Activated T-cell treated with anti-CD3 and anti-CD28 coated beads, Interleukin-2, amount 50 U/mL, for 72 hours (primary cell): ENCODE measurements at regions not wholly inside any gene's neighbourhood (a gene's known extent, or its start where the extent isn't known, plus 50 kb on each side); places are given as distances from the start of the nearest gene placed in this dataset.

ENCODE experiments used
- ATAC-seq, 2 donors: fragments of 150-1000 bp; cut with Tn5 transposase; replicated peaks in 1 of 2; 2 replicates each; pipeline ENCODE4 v1.10.0; 2021; ENCODE audit warnings: moderate library complexity in 2 of 2, mild to moderate bottlenecking in 1 of 2
- DNase-seq, 2 donors: peaks; one replicate each; pipeline ENCODE4 v3.0.0; 2021 to 2022; ENCODE audit warnings: mixed read lengths in 1 of 2
- H3K27ac Mint-ChIP-seq: one replicate; pipeline ENCODE4 v1.8.0; 2022; ENCODE audit warnings: mild to moderate bottlenecking, moderate library complexity, mixed read lengths
- H3K27me3 Mint-ChIP-seq: one replicate; pipeline ENCODE4 v1.8.0; 2022; ENCODE audit warnings: low read depth, mixed read lengths
- H3K36me3 Mint-ChIP-seq, 2 donors: one replicate each; pipeline ENCODE4 v1.8.0; 2022; ENCODE audit warnings: mixed read lengths in 2 of 2, mild to moderate bottlenecking in 1 of 2; ENCODE audit not compliant: insufficient read depth in 2 of 2
- H3K4me1 Mint-ChIP-seq: one replicate; pipeline ENCODE4 v1.8.0; 2022; ENCODE audit warnings: low read depth, mixed read lengths
- H3K4me3 Mint-ChIP-seq, 2 donors: one replicate each; pipeline ENCODE4 v1.8.0; 2022; ENCODE audit warnings: mild to moderate bottlenecking in 2 of 2, mixed read lengths in 2 of 2, moderate library complexity in 2 of 2
- H3K9me3 Mint-ChIP-seq, 2 donors: one replicate each; pipeline ENCODE4 v1.8.0; 2022; ENCODE audit warnings: mixed read lengths in 2 of 2

- peaks cover 0 to 8% of the 10 kb centered on the region in 2 donors for H3K36me3 Mint-ChIP-seq
- H3K9me3 Mint-ChIP-seq: peaks cover 0 to 2% of the 10 kb centered on the region in 2 donors
- DNase-seq: no peak
- no peak for ATAC-seq
- H3K27me3 Mint-ChIP-seq: no peaks in the 10 kb centered on the region
- H3K27ac Mint-ChIP-seq: no peak overlapping the region
- peaks cover 41% of the 10 kb centered on the region for H3K4me1 Mint-ChIP-seq
- H3K4me3 Mint-ChIP-seq: no peak overlapping the region
Measured at GRCh38 chr21:34204481-34205439, 131.4 kb downstream of the MRPS6 start.

- Mint-ChIP-seq H3K9me3 (peaks cover 4 to 5% of the 10 kb centered on the region in 2 donors), H3K27me3 (no peaks in the 10 kb centered on the region)
- peak in 1 of 2 donors; percentile 30 for ATAC-seq
Measured at GRCh38 chr21:34205811-34206571, 132.6 kb downstream of the MRPS6 start.

GRCh38 chr21:34213959-34214358 is 140.6 kb downstream of the MRPS6 start:
- H3K4me1 Mint-ChIP-seq: no peaks in the 10 kb centered on the region
- H3K9me3 Mint-ChIP-seq: peaks cover 11 to 13% of the 10 kb centered on the region in 2 donors
- no peaks in the 10 kb centered on the region for H3K27me3 Mint-ChIP-seq
- no peak overlapping the region for H3K27ac Mint-ChIP-seq
- H3K36me3 Mint-ChIP-seq: peaks cover 11 to 23% of the 10 kb centered on the region in 2 donors
- ATAC-seq (no peak), DNase-seq (no peak)
- H3K4me3 Mint-ChIP-seq: no peak overlapping the region

More at GRCh38 chr21:34205811-34206571, 132.6 kb downstream of the MRPS6 start:
- Mint-ChIP-seq H3K4me3 (no peak overlapping the region), H3K27ac (no peak overlapping the region), H3K36me3 (peaks cover 3 to 13% of the 10 kb centered on the region in 2 donors), H3K4me1 (peaks cover 28% of the 10 kb centered on the region)
- no peak for DNase-seq

GRCh38 chr21:34215501-34215900 is 142.1 kb downstream of the MRPS6 start:
- H3K36me3 Mint-ChIP-seq: peaks cover 8 to 11% of the 10 kb centered on the region in 2 donors
- no peak overlapping the region for H3K27ac Mint-ChIP-seq
- no peak overlapping the region for H3K4me3 Mint-ChIP-seq
- ATAC-seq: no peak
- no peak for DNase-seq
- H3K9me3 Mint-ChIP-seq: peaks cover 8% of the 10 kb centered on the region in 2 donors
- H3K4me1 Mint-ChIP-seq: no peaks in the 10 kb centered on the region
- no peaks in the 10 kb centered on the region for H3K27me3 Mint-ChIP-seq

GRCh38 chr21:34215911-34216717 is 142.7 kb downstream of the MRPS6 start:
- Mint-ChIP-seq H3K4me3 (no peak overlapping the region), H3K9me3 (peaks cover 7% of the 10 kb centered on the region in 2 donors), H3K27me3 (no peaks in the 10 kb centered on the region), H3K4me1 (no peaks in the 10 kb centered on the region), H3K27ac (no peak overlapping the region), H3K36me3 (peaks cover 7 to 11% of the 10 kb centered on the region in 2 donors)
- DNase-seq: no peak
- ATAC-seq: no peak

GRCh38 chr21:34216718-34217032 is 143.3 kb downstream of the MRPS6 start:
- no peak for DNase-seq
- ATAC-seq: no peak
- Mint-ChIP-seq H3K9me3 (peaks cover 5 to 7% of the 10 kb centered on the region in 2 donors), H3K4me3 (no peak overlapping the region), H3K4me1 (no peaks in the 10 kb centered on the region), H3K36me3 (peaks cover 5 to 11% of the 10 kb centered on the region in 2 donors), H3K27me3 (no peaks in the 10 kb centered on the region), H3K27ac (no peak overlapping the region)

- Mint-ChIP-seq H3K27me3 (no peaks in the 10 kb centered on the region), H3K27ac (no peak overlapping the region), H3K36me3 (peaks cover 5 to 11% of the 10 kb centered on the region in 2 donors), H3K9me3 (peaks cover 5 to 7% of the 10 kb centered on the region in 2 donors), H3K4me1 (no peaks in the 10 kb centered on the region), H3K4me3 (no peak overlapping the region)
- no peak for ATAC-seq
- DNase-seq: no peak
Measured at GRCh38 chr21:34217263-34217662, 143.9 kb downstream of the MRPS6 start.

GRCh38 chr21:34219334-34220060 is 144.3 kb upstream of the KCNE2 start:
- Mint-ChIP-seq H3K27ac (no peak overlapping the region), H3K4me3 (no peak overlapping the region)

GRCh38 chr21:34220556-34221195 is 143.1 kb upstream of the KCNE2 start:
- peaks cover 0 to 3% of the 10 kb centered on the region in 2 donors for H3K9me3 Mint-ChIP-seq
- no peak overlapping the region for H3K4me3 Mint-ChIP-seq
- DNase-seq: no peak
- H3K36me3 Mint-ChIP-seq: no peaks in the 10 kb centered on the region
- no peaks in the 10 kb centered on the region for H3K4me1 Mint-ChIP-seq
- H3K27ac Mint-ChIP-seq: no peak overlapping the region
- ATAC-seq: no peak
- no peaks in the 10 kb centered on the region for H3K27me3 Mint-ChIP-seq

More at GRCh38 chr21:34219334-34220060, 144.3 kb upstream of the KCNE2 start:
- DNase-seq (no peak), ATAC-seq (no peak)
- Mint-ChIP-seq H3K9me3 (peaks cover 0 to 5% of the 10 kb centered on the region in 2 donors), H3K4me1 (no peaks in the 10 kb centered on the region), H3K36me3 (peaks cover 0 to 5% of the 10 kb centered on the region in 2 donors), H3K27me3 (no peaks in the 10 kb centered on the region)

GRCh38 chr21:34221331-34222030 is 142.3 kb upstream of the KCNE2 start:
- peaks cover 0 to 3% of the 10 kb centered on the region in 2 donors for H3K9me3 Mint-ChIP-seq
- H3K4me1 Mint-ChIP-seq: no peaks in the 10 kb centered on the region
- H3K27me3 Mint-ChIP-seq: no peaks in the 10 kb centered on the region
- no peak overlapping the region for H3K4me3 Mint-ChIP-seq
- no peaks in the 10 kb centered on the region for H3K36me3 Mint-ChIP-seq
- ATAC-seq (no peak), DNase-seq (no peak)
- H3K27ac Mint-ChIP-seq: no peak overlapping the region

GRCh38 chr21:34222031-34222335 is 141.8 kb upstream of the KCNE2 start:
- no peak for DNase-seq
- H3K4me1 Mint-ChIP-seq: no peaks in the 10 kb centered on the region
- peaks cover 0 to 3% of the 10 kb centered on the region in 2 donors for H3K9me3 Mint-ChIP-seq
- no peak overlapping the region for H3K27ac Mint-ChIP-seq
- no peaks in the 10 kb centered on the region for H3K27me3 Mint-ChIP-seq
- no peak overlapping the region for H3K4me3 Mint-ChIP-seq
- ATAC-seq: no peak
- H3K36me3 Mint-ChIP-seq: no peaks in the 10 kb centered on the region
